Head of caudate nucleus (tissue), 42 donors: ENCODE measurements at regions not wholly inside any gene's neighbourhood (a gene's known extent, or its start where the extent isn't known, plus 50 kb on each side); places are given as distances from the start of the nearest gene placed in this dataset.
"Not testable (repeated sequence)": the region's sequence is repeated elsewhere in the genome, so short reads cannot be mapped to it uniquely, and the experiment has no call there.

Source experiments
- DNase-seq, 42 donors: peaks; one replicate each; pipeline versions ENCODE4 v3.0.0 to v3.0.0-alpha.2; 2020 to 2021; ENCODE audit warnings: mixed read lengths in 7 of 42
- intact Hi-C: fragments of 100-400 bp; cut with DNase I; formaldehyde crosslinking; loops from one replicate; pipeline ENCODE4 v1.15.0; 2022

DNA sequence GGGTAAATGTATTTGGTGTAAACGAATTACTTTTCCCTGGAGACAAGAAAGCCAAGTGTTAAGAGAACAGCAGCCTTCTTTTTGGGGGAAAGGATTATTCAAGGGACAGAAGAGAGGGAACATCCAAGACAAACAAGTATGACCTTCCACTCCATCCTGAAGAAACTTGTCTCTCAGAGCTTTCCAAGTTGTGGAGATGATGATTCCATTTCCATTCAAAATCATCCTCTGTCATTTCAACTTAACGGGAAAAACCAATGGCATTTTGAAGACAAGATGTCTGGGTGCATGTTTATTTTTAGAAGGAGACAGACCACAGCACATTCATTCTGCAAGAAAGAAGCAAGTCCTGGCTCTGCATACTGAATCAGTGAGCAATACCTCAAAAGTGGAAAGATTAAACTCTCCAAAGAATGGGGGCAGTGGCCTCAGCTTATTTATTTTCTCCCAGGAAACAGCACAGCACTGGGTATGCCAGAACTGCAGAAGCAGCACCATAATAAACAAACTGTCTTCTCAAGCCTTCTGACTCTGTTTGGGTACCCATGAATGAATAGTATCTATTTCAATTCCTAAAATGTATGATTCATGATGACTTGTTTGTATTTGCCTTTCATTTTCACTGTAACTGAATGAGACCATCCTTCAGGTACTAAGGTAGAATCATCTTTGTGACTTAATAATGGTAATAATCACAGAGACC, 541.0 kb downstream of the RFC3 start:
- intact Hi-C loops = no loop called here
- DNase-seq = no peak

- DNase-seq = no peak
- intact Hi-C loops = no loop called here
Measured at GRCh38 chr13:34360702-34361101, 542.8 kb downstream of the RFC3 start.

- DNase-seq = no peak
- intact Hi-C loops = no loop called here
Measured at GRCh38 chr13:34361560-34361959, 543.6 kb downstream of the RFC3 start.

DNA sequence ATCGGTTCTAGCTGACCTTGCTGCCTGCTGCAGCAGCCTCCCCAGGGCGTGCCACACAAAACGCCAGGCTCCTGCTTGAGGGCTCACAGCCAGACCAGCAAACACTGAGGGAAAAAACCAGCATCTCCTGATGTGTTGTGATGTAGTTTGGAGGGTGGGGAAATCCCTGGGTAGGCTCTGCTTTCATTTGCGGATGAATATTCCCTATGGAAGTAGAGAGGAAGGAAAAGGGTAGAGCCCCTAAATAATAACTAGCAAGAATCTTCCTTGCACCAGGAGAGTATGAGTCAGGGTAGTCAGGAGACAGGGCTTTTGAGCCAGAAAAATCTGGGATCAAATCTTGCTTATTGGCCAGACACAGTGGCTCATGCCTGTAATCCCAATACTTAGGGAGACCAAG, 545.3 kb downstream of the RFC3 start:
- DNase-seq = no peak
- intact Hi-C loops = no loop called here

GRCh38 chr13:34364633-34365032, 546.7 kb downstream of the RFC3 start:
- DNase-seq = no peak
- intact Hi-C loops = no loop called here

GRCh38 chr13:34369931-34370330, 552.0 kb downstream of the RFC3 start:
- intact Hi-C loops = no loop called here
- no peak for DNase-seq

- intact Hi-C loops = no loop called here
- DNase-seq = no peak
Measured at GRCh38 chr13:34371108-34371507, 553.2 kb downstream of the RFC3 start.

DNA sequence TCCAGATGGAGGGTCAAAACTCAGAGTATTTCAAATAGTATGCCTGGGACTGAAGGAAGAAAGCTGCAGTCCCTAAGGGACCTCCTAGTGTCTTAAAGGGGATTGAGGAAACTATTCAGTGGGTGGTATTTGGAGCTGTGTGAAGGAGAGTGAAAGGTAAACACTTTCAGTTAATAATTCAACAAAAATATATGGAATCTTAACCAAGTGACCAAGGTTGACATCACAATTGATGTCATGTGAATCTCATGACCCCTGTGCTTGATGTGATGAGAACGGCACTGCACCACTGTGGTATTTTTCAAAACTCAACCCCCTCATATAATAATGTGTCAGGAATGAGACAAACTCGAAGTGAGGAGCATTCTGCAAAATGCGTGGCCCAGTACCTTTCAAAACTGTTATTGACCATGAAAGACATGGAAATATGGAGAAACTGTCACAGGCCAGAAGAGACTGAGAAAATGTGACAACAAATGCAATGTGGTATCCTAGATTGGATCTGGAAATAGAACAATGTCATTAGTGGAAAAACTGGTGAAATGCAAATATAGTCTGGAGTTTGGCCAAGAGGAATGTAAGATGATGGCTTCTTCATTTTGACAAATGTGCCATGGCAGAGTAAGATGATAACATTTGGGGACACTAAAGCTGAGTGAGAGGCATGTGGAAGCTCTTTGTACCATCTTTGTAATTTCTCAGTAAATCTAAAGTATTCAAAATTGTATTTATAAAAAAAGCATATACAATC, 553.9 kb downstream of the RFC3 start:
- intact Hi-C loops = no loop called here
- DNase-seq = no peak

DNA sequence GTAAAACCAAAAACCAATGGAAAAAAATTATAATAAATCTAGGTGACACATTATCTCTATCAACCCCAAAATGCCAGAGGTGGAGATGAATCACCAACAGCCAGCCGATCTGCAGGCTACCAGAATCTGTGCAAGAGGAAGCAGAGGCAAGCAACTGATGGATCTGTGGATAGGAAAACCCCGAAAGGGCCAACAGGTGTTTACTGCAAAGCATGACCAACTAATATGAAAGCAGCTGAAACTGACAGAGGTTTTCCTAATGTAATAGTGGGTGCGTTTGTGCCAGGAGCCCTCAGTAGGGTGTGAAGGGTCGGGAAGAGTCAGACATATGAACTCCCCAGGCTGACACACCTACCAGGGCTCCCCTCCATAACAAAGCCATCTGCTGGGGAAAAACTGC, 554.6 kb downstream of the RFC3 start:
- intact Hi-C loops = no loop called here
- no peak for DNase-seq

DNA sequence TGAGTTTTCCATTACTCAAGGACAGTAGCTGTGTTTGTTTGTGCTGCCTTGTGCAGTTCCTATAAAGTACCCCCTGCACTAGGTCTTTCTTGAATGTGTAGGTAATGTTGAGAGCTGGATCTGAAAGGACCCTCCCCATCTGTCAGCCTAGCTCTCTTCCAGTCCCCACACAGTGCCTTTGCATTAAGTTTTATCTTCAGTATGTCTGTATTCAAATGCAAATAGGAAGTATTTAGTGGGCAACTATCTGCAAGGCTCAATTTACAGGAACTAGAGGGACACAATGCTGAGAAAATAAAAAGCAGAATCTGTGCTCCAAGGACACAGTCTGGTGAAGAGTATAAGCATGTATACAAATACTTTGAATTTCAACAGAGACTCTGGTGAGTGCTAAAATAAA, 558.5 kb downstream of the RFC3 start:
- intact Hi-C loops = no loop called here
- no peak for DNase-seq

GRCh38 chr13:34381228-34381627, 560.8 kb upstream of the NBEA start:
- no peak for DNase-seq
- intact Hi-C loops = no loop called here

- DNase-seq = no peak
- intact Hi-C loops = no loop called here
Measured at GRCh38 chr13:34383728-34384127, 558.3 kb upstream of the NBEA start.

DNA sequence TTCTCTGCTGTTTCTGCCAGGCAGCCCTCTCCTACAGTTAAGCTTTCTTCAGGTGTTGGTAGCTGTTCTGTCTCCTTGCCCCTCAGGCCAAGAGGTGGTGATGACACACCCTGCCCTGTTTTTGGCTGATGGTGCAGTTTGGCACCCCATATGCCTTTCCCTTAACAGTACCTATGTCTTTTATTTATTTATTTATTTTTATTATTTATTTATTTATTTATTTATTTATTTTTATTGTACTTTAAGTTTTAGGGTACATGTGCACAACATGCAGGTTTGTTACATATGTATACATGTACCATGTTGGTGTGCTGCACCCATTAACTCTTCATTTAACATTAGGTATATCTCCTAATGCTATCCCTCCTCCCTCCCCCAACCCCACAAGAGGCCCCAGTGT, 555.8 kb upstream of the NBEA start:
- DNase-seq, intact Hi-C loops: not testable (repeated sequence)

DNA sequence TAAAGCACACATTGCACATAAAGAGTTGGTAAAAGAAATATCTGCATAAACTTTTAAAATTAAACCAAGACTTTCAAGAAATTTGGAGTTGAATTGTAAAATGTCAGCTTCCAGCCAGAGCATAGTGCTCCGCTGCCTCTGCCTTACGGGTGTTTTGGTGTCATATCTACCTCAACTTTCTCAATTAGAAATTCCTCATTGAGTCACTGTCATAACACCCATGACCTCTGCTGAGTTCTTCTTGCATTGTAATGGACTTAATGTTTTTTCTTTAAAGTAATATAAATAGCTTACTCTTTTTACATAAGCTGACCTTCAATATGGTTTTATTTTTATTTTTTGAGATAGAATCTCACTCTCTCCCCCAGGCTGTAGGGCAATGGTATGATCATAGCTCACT, 551.0 kb upstream of the NBEA start:
- DNase-seq = no peak
- intact Hi-C loops = no loop called here

GRCh38 chr13:34401696-34402095, 540.4 kb upstream of the NBEA start:
- intact Hi-C loops = no loop called here
- no peak for DNase-seq

DNA sequence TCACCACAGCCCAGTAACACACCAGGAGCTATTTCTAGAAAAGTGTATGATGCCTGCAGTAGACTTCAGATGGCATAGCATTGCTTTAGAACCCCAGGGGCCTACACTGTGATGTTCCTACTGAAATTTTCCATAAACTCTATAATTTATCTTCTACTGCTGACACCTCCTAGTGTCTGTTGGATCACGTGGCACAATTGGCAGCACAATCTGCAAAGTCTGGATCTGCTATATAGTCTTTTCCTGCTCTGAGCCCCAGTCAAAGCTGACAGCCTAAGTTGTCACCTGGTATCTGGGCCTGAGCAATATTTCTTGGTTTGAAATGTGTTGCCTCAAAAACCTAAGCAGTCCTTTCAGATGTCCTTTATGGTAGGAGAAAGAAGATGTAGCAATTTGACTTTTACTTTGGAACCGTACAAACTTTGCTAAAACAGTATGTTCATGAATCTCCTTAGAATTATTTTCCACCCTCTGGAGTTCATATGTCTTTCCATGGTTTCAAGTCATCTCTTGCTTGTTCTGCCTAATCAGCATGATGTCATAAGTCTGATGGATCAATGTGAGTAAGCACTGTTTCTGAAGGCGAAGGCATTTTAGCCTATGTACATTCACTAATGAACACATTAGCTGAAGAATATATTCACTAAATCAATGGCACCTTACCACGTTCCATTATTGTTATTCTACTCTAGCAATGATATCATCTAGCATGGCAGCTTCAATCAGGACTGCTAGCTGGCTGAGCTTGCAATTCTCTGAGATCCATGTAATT, 536.5 kb upstream of the NBEA start:
- DNase-seq = no peak
- intact Hi-C loops = no loop called here

- no peak for DNase-seq
- intact Hi-C loops = no loop called here
Measured at GRCh38 chr13:34408640-34409039, 533.4 kb upstream of the NBEA start.

DNA sequence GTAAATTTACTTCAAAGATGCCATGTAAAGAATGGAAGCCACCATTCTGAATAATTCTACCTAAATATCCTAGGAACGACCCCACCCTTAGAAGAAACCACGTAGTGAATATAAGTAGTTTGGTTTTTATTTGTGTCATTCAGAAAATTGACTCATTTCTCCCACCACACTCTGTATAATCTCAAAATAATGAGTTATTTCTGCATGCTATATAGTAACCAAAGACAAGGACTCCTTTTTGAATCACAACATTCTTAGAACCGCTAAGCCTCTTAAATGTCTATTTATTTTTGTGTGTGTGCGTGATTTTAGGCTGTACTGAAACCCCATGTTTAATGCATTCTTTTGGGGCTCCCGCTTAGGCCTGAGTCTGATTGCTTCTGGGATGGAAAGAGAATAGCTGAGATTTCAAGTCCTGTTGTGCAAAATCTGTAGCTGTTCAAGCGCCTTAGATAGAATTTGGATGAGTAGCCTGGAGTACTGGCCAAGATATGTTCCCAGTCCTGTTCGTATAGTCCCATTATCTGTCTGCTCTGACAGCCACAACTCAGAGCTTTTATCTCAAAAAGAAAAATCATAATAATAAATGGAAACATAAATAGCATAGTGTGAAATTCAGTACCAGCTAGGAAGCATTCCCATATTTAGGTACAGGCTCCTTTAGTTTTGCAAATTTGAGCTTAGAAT, 532.4 kb upstream of the NBEA start:
- intact Hi-C loops = no loop called here
- DNase-seq = no peak

DNA sequence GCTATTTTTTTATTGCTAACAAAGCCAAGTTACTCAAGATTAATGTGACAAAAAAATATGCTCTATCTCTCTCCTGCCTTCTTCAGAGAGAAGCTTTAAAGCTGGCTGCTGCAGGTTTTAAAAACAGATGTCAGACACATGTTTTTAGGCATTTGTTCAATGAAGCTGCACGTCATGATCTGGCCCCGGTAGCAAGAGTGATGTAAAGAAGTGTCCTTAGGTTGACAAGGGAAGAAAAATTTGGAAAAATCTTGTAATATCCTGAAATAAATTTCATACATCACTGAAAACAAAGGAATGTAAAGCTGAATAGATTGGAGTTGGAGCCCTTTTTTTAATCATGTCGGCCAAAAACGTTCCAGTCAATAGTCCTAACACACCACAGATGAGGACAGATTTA, 531.4 kb upstream of the NBEA start:
- no peak for DNase-seq
- intact Hi-C loops = no loop called here

DNA sequence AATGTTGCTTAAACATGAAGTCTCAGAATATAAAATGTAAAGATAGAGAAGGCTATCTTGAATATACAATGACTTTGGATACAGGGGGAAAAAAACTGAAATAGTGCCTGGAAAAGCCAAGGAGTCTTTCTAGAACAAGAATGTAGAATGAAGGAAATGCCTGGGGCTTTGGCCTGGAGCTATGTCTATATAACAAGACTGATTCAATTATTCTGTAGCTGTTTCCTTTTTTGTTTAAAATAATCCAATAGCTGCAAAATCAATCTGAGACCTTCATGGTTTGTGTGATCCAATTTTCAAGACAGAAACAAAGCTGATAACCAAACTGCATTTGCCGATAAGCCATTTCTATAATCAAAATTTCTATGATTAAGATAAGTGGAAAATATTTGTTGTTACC, 530.9 kb upstream of the NBEA start:
- no peak for DNase-seq
- intact Hi-C loops = no loop called here
